Non-pigmented ciliary epithelial cell (primary cell): ENCODE measurements at regions not wholly inside any gene's neighbourhood (a gene's known extent, or its start where the extent isn't known, plus 50 kb on each side); places are given as distances from the start of the nearest gene placed in this dataset.
"Not testable (repeated sequence)": the region's sequence is repeated elsewhere in the genome, so short reads cannot be mapped to it uniquely, and the experiment has no call there.

Experiments
- DNase-seq: peaks from one replicate; pipeline ENCODE4 v3.0.0-alpha.2; 2010; ENCODE audit warnings: low read depth

GRCh38 chr1:96074876-96075577 lies 646.6 kb upstream of the PTBP2 start:
- no peak for DNase-seq

GRCh38 chr1:96075704-96076455 lies 645.7 kb upstream of the PTBP2 start:
- no peak for DNase-seq

- DNase-seq = no peak
These were observed 645.0 kb upstream of the PTBP2 start for GRCh38 chr1:96076589-96076988.

GRCh38 chr1:96079581-96079980 lies 642.0 kb upstream of the PTBP2 start:
- no peak for DNase-seq

GRCh38 chr1:96080925-96081324 lies 640.7 kb upstream of the PTBP2 start:
- no peak for DNase-seq

- DNase-seq = no peak
These were observed 633.9 kb upstream of the PTBP2 start for GRCh38 chr1:96087719-96088118.

GRCh38 chr1:96090134-96090533 lies 631.5 kb upstream of the PTBP2 start:
- no peak for DNase-seq

GRCh38 chr1:96095849-96096612 lies 625.6 kb upstream of the PTBP2 start:
- DNase-seq = no peak

- no peak for DNase-seq
These were observed 624.8 kb upstream of the PTBP2 start for GRCh38 chr1:96096613-96097321.

GRCh38 chr1:96104506-96104905 lies 617.1 kb upstream of the PTBP2 start:
- DNase-seq = no peak

- no peak for DNase-seq
These were observed 616.7 kb upstream of the PTBP2 start for GRCh38 chr1:96104906-96105305.

- peak; percentile 60 for DNase-seq
These were observed 604.9 kb upstream of the PTBP2 start for GRCh38 chr1:96116731-96117130.

- no peak for DNase-seq
These were observed 591.2 kb upstream of the PTBP2 start for GRCh38 chr1:96130432-96130831.

GRCh38 chr1:96144636-96145035 lies 576.9 kb upstream of the PTBP2 start:
- no peak for DNase-seq

GRCh38 chr1:96145492-96145891 lies 576.1 kb upstream of the PTBP2 start:
- no peak for DNase-seq

- DNase-seq = not testable (repeated sequence)
These were observed 568.6 kb upstream of the PTBP2 start for GRCh38 chr1:96152957-96153356.

GRCh38 chr1:96157101-96157500 lies 564.5 kb upstream of the PTBP2 start:
- DNase-seq = no peak

- no peak for DNase-seq
These were observed 562.2 kb upstream of the PTBP2 start for GRCh38 chr1:96159379-96159778.

- no peak for DNase-seq
These were observed 557.5 kb upstream of the PTBP2 start for GRCh38 chr1:96164053-96164452.

- no peak for DNase-seq
These were observed 543.5 kb upstream of the PTBP2 start for GRCh38 chr1:96178053-96178452.

- no peak for DNase-seq
These were observed 538.1 kb upstream of the PTBP2 start for GRCh38 chr1:96183485-96183884.

GRCh38 chr1:96183928-96184327 lies 537.7 kb upstream of the PTBP2 start:
- no peak for DNase-seq
